Vagina (tissue), 2 donors: ENCODE measurements at regions not wholly inside any gene's neighbourhood (a gene's known extent, or its start where the extent isn't known, plus 50 kb on each side); places are given as distances from the start of the nearest gene placed in this dataset.

Experiments used
- DNase-seq, 2 donors: peaks; one replicate each; pipeline ENCODE4 v3.0.0-alpha.2; 2017; ENCODE audit errors: extremely low spot score in 2 of 2
- H3K27ac ChIP-seq: fragments of 200-600 bp; sonication (generic); one replicate; pipeline ENCODE4 v1.5.1; 2019
- H3K27me3 ChIP-seq: fragments of 200-600 bp; sonication (generic); one replicate; pipeline ENCODE4 v1.5.1; 2019
- H3K36me3 ChIP-seq, 2 donors: fragments of 200-600 bp; sonication (generic); one replicate each; pipeline ENCODE4 v1.5.1; 2017 to 2019
- H3K4me1 ChIP-seq: fragments of 200-600 bp; sonication (generic); one replicate; pipeline ENCODE4 v1.5.1; 2019
- H3K4me3 ChIP-seq, 2 donors: fragments of 200-600 bp; sonication (generic); 1 replicate in 1 of 2; 2 replicates in 1 of 2; pipeline ENCODE4 v1.5.1; 2016 to 2019
- H3K9me3 ChIP-seq: fragments of 200-600 bp; sonication (generic); one replicate; pipeline ENCODE4 v1.5.1; 2019
- POLR2A ChIP-seq, 2 donors: fragments of 450-650 bp; IDR thresholded peaks; one replicate each; pipeline ENCODE4 v1.6.1; 2017; ENCODE audit warnings: antibody characterized with exemption in 2 of 2, mild to moderate bottlenecking in 2 of 2, moderate library complexity in 2 of 2
- POLR2AphosphoS5 ChIP-seq, 2 donors: sonication (generic); formaldehyde crosslinking; IDR thresholded peaks; one replicate each; pipeline ENCODE4 v1.9.0; 2017; ENCODE audit warnings: antibody characterized with exemption in 2 of 2, mild to moderate bottlenecking in 2 of 2, low read depth in 1 of 2; ENCODE audit not compliant: insufficient read depth in 1 of 2
- intact Hi-C: fragments of 100-400 bp; cut with DNase I; formaldehyde crosslinking; loops from one replicate; pipeline ENCODE4 v1.15.1; 2023
- TF ChIP-seq, protein P1 (sequence below), 3 experiments: fragments of 450-650 bp in 2 of 3; fragments of 200-600 bp in 1 of 3; sonication (generic) in 1 of 3; IDR thresholded peaks; one replicate each; pipeline ENCODE4 v1.5.1; 2017 to 2019; ENCODE audit warnings: antibody characterized with exemption in 3 of 3, mild to moderate bottlenecking in 2 of 3, moderate library complexity in 2 of 3

DNA sequence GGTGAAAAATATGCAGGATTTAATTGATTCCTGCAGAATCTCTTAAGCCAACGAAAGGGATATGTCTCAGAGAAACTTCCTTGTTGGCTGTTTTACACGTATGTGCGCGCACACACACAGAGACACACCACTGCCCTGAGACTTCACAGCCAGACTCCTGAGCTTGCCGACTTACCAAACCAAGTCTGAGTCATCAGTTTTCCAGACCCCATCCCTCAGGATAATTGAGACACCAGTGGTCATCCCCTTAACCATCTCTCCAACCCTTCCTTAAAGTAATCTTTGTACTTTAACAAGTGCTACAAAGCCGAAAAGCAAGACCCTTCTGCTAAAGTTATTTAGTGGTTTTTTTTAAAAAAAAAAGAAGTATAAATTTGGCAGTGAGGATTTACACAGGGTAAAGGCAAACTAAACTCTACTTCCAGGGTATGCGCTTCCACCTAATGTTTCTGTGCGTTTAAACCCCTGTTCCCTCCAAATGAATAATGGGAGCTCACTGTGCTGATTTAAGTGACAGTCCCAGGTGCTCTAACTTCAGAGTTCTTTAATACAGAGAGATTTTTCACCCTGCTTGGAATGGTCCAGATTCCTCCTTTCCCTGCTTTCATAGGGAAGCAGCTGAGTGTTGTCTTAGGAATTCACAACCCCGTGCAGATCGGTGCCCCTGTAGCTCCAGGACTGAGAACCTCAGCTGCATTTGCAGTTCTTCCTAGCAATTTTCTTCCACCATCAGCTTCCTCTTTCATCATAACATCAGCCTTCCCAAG lies 198.5 kb downstream of the INHBA start:
- intact Hi-C loops = no loop called here
- TF ChIP-seq, protein P1, sequence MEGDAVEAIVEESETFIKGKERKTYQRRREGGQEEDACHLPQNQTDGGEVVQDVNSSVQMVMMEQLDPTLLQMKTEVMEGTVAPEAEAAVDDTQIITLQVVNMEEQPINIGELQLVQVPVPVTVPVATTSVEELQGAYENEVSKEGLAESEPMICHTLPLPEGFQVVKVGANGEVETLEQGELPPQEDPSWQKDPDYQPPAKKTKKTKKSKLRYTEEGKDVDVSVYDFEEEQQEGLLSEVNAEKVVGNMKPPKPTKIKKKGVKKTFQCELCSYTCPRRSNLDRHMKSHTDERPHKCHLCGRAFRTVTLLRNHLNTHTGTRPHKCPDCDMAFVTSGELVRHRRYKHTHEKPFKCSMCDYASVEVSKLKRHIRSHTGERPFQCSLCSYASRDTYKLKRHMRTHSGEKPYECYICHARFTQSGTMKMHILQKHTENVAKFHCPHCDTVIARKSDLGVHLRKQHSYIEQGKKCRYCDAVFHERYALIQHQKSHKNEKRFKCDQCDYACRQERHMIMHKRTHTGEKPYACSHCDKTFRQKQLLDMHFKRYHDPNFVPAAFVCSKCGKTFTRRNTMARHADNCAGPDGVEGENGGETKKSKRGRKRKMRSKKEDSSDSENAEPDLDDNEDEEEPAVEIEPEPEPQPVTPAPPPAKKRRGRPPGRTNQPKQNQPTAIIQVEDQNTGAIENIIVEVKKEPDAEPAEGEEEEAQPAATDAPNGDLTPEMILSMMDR (IDR thresholded peaks at IDR 0.05) = no peak
- TF ChIP-seq POLR2A (IDR thresholded peaks at IDR 0.05) (no peak), POLR2AphosphoS5 (IDR thresholded peaks at IDR 0.05; ENCODE audit: insufficient read depth in 1 of 2, low read depth in 1 of 2) (no peak)
- no peak overlapping the region for H3K4me3 ChIP-seq

DNA sequence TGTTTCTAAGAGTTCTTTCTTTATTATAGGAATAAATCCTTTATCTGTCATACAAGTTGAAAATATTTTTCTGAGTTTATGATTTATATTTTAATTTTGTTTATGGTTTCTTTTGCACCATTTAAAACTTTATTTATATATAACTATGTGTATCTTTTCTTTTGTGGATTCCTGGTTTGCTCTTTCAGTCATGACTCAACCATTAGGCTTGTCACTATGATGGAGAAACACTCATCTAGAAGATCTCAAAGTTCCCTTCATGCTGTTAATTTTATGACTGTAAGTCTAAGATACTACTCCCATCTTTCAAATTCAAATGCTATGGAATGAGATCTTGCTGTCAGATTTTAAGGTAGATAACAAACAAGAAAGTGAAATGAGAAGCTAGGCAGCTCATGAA lies 199.5 kb downstream of the INHBA start:
- TF ChIP-seq POLR2A (IDR thresholded peaks at IDR 0.05) (no peak), POLR2AphosphoS5 (IDR thresholded peaks at IDR 0.05; ENCODE audit: insufficient read depth in 1 of 2, low read depth in 1 of 2) (no peak)
- TF ChIP-seq, protein P1 (IDR thresholded peaks at IDR 0.05) = no peak
- no peaks in the 10 kb centered on the region for H3K4me1 ChIP-seq

More for the DNA sequence above, 198.5 kb downstream of the INHBA start:
- DNase-seq = no peak
- no peaks in the 10 kb centered on the region for H3K9me3 ChIP-seq
- H3K27me3 ChIP-seq = no peaks in the 10 kb centered on the region
- no peak overlapping the region for H3K27ac ChIP-seq
- H3K4me1 ChIP-seq = no peaks in the 10 kb centered on the region
- no peaks in the 10 kb centered on the region for H3K36me3 ChIP-seq

DNA sequence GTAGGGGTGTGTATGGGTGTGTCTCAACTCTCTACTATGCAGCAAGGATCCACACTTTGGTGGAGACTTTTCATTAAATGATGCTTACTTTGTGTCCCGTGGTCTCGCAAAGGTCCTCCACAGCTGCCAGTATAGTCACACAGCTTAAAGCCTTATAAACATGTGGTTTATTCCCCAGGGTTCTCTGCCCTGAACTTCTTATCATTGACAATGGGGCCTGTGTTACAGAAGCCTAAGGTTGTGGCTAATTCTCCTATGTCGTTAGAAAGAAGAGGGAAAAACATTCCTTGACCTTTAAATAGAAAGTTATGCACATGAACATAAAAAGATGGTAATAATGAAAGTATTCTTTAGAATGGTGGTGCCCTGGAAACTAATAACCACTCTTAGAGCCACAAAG lies 201.4 kb downstream of the INHBA start:
- intact Hi-C loops = no loop called here
- no peaks in the 10 kb centered on the region for H3K4me1 ChIP-seq

More for the DNA sequence above, 199.5 kb downstream of the INHBA start:
- intact Hi-C loops = no loop called here
- Histone ChIP-seq H3K9me3 (no peaks in the 10 kb centered on the region), H3K4me3 (no peak overlapping the region), H3K36me3 (no peaks in the 10 kb centered on the region), H3K27ac (no peak overlapping the region), H3K27me3 (no peaks in the 10 kb centered on the region)
- DNase-seq = no peak

DNA sequence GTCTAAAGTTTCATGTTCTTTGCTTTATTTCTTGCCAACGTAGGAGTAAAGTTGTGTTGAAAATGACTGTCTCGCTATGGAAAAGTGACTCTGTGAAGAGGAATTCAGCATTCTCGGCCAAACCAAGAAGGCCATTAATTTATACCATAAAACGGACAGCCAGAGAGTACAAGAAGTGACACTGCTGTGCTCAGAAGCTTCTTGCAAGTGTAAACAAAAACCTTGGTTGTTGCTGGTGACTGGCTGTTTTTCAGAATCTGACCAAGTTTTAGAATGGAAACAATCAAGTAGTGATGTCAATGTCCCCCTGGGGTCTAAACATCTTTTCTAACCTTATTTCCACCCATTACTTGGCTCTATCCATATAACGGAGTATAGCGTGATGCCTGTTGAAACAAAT lies 201.9 kb downstream of the INHBA start:
- Histone ChIP-seq H3K27ac (no peak overlapping the region), H3K4me3 (no peak overlapping the region), H3K36me3 (no peaks in the 10 kb centered on the region), H3K27me3 (no peaks in the 10 kb centered on the region), H3K9me3 (no peaks in the 10 kb centered on the region), H3K4me1 (no peaks in the 10 kb centered on the region)
- intact Hi-C loops = no loop called here
- DNase-seq = no peak
- TF ChIP-seq, protein P1 (IDR thresholded peaks at IDR 0.05) = no peak
- TF ChIP-seq POLR2A (IDR thresholded peaks at IDR 0.05) = no peak
- no peak for TF ChIP-seq POLR2AphosphoS5 (IDR thresholded peaks at IDR 0.05; ENCODE audit: insufficient read depth in 1 of 2, low read depth in 1 of 2)

More for the DNA sequence above, 201.4 kb downstream of the INHBA start:
- H3K36me3 ChIP-seq = no peaks in the 10 kb centered on the region
- no peak overlapping the region for H3K4me3 ChIP-seq
- H3K27ac ChIP-seq = no peak overlapping the region
- no peaks in the 10 kb centered on the region for H3K9me3 ChIP-seq
- TF ChIP-seq POLR2A (IDR thresholded peaks at IDR 0.05) (no peak), POLR2AphosphoS5 (IDR thresholded peaks at IDR 0.05; ENCODE audit: insufficient read depth in 1 of 2, low read depth in 1 of 2) (no peak)
- TF ChIP-seq, protein P1 (IDR thresholded peaks at IDR 0.05) = no peak
- no peaks in the 10 kb centered on the region for H3K27me3 ChIP-seq
- DNase-seq = no peak

DNA sequence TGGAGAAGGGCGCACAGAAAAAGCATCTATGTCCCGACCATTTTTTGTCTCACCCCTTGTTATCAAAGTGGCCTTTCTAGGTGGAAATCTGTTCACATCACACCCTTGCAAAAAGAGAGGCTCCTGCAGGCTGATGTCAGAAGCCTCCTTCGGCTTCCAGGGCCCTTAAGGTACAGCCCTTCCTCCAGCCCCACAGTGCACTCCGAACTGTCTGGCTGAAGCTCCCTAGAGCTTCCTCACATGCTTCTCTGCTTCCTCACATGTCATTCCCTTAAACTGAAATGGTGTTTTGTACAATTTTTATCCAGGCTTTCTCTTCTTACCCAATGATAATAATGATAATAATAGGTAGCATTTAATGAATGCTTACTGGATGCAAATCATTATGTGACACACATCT lies 210.3 kb downstream of the INHBA start:
- no peak overlapping the region for H3K27ac ChIP-seq
- no peak for DNase-seq
- H3K4me1 ChIP-seq = no peaks in the 10 kb centered on the region
- H3K27me3 ChIP-seq = no peaks in the 10 kb centered on the region
- no peak overlapping the region for H3K4me3 ChIP-seq
- intact Hi-C loops = no loop called here
- no peaks in the 10 kb centered on the region for H3K9me3 ChIP-seq
- TF ChIP-seq POLR2A (IDR thresholded peaks at IDR 0.05) (no peak), POLR2AphosphoS5 (IDR thresholded peaks at IDR 0.05; ENCODE audit: insufficient read depth in 1 of 2, low read depth in 1 of 2) (no peak)
- TF ChIP-seq, protein P1 (IDR thresholded peaks at IDR 0.05) = no peak
- no peaks in the 10 kb centered on the region for H3K36me3 ChIP-seq
